IMR-90 (cell line): ENCODE measurements at regions not wholly inside any gene's neighbourhood (a gene's known extent, or its start where the extent isn't known, plus 50 kb on each side); places are given as distances from the start of the nearest gene placed in this dataset.

Experiments
- ATAC-seq: fragments of 200-7000 bp; cut with Tn5 transposase; 2 replicates; pipeline ENCODE4 v1.9.1; 2020; ENCODE audit warnings: low read depth, mild to moderate bottlenecking, moderate library complexity
- BruUV-seq: library from RNA; stranded (reverse); fragments of 400-500 nt; replicated peaks from 2 replicates; lab custom pipeline; 2021; lab: Mats Ljungman, UMichigan
- CTCF ChIA-PET: fragments of 300-600 bp; formaldehyde crosslinking; extraction: SDS; loops from one replicate; lab custom pipeline; 2021; ENCODE audit warnings: antibody characterized with exemption; lab: Yijun Ruan, JAX
- POLR2A ChIA-PET: fragments of 300-600 bp; sonication (Branson Sonifier 250); formaldehyde crosslinking; loops from one replicate; lab custom pipeline; 2022; ENCODE audit warnings: antibody characterized with exemption; ENCODE audit not compliant: unreplicated experiment; lab: Charles Lee
- DNase-seq: peaks from one replicate; pipeline ENCODE4 v3.0.0; 2013
- H2AFZ ChIP-seq: replicated peaks from 2 replicates; pipeline ENCODE3; 2013; ENCODE audit warnings: low read length, mild to moderate bottlenecking; ENCODE audit not compliant: poor library complexity
- H2AK5ac ChIP-seq: 2 replicates; pipeline ENCODE4 v1.6.1; 2013; ENCODE audit warnings: low read depth, low read length, inconsistent platforms
- H2AK9ac ChIP-seq: replicated peaks from 2 replicates; pipeline ENCODE3; 2013; ENCODE audit warnings: mild to moderate bottlenecking, low read depth, low read length, moderate library complexity; ENCODE audit not compliant: poor library complexity
- H2BK120ac ChIP-seq: 2 replicates; pipeline ENCODE4 v1.6.1; 2013; ENCODE audit warnings: low read depth, low read length, inconsistent platforms
- H2BK15ac ChIP-seq: 3 replicates; pipeline ENCODE4 v1.6.1; 2013; ENCODE audit warnings: low read depth, low read length, inconsistent platforms
- H2BK20ac ChIP-seq: 2 replicates; pipeline ENCODE4 v1.6.1; 2013; ENCODE audit warnings: low read depth, mild to moderate bottlenecking, inconsistent platforms, low read length, moderate library complexity
- H2BK5ac ChIP-seq: 2 replicates; pipeline ENCODE4 v1.6.1; 2013; ENCODE audit warnings: mild to moderate bottlenecking, low read depth, low read length, inconsistent platforms; ENCODE audit not compliant: poor library complexity, severe bottlenecking
- H3K14ac ChIP-seq: replicated peaks from 2 replicates; pipeline ENCODE4 v1.6.1; 2013; ENCODE audit warnings: low read depth, low read length, inconsistent platforms
- H3K18ac ChIP-seq: 2 replicates; pipeline ENCODE4 v1.6.1; 2013; ENCODE audit warnings: low read depth, low read length, control low read depth
- H3K23ac ChIP-seq: 2 replicates; pipeline ENCODE4 v1.6.1; 2013; ENCODE audit warnings: low read depth, low read length, inconsistent platforms
- H3K27ac ChIP-seq: 2 replicates; pipeline ENCODE4 v1.5.1; 2013; ENCODE audit warnings: mild to moderate bottlenecking, control low read depth, low read length; ENCODE audit not compliant: insufficient read depth
- H3K27me3 ChIP-seq: 2 replicates; pipeline ENCODE4 v1.6.1; 2013; ENCODE audit warnings: low read length; ENCODE audit not compliant: control insufficient read depth, insufficient read depth
- H3K36me3 ChIP-seq: 2 replicates; pipeline ENCODE4 v1.6.1; 2013; ENCODE audit warnings: low read length, mixed read lengths; ENCODE audit not compliant: control insufficient read depth, insufficient read depth
- H3K4ac ChIP-seq: 2 replicates; pipeline ENCODE4 v1.6.1; 2013; ENCODE audit warnings: low read depth, low read length, inconsistent platforms
- H3K4me1 ChIP-seq: 2 replicates; pipeline ENCODE4 v1.6.1; 2013; ENCODE audit warnings: low read length, mixed read lengths; ENCODE audit not compliant: control insufficient read depth, insufficient read depth
- H3K4me2 ChIP-seq: 2 replicates; pipeline ENCODE4 v1.6.1; 2013; ENCODE audit warnings: low read depth, mild to moderate bottlenecking, control low read depth, low read length, moderate library complexity
- H3K4me3 ChIP-seq: 2 replicates; pipeline ENCODE4 v1.5.1; 2013; ENCODE audit warnings: low read depth, mild to moderate bottlenecking, control low read depth, low read length, moderate library complexity; ENCODE audit not compliant: insufficient read depth
- H3K56ac ChIP-seq: 2 replicates; pipeline ENCODE4 v1.6.1; 2013; ENCODE audit warnings: low read length, inconsistent platforms; ENCODE audit not compliant: insufficient read depth; ENCODE audit errors: extremely low read depth
- H3K79me1 ChIP-seq, 2 experiments: 2 replicates each; pipeline ENCODE4 v1.6.1; 2013; ENCODE audit warnings: low read length in 2 of 2, inconsistent platforms in 1 of 2, low read depth in 1 of 2
- H3K9ac ChIP-seq: 2 replicates; pipeline ENCODE4 v1.6.1; 2013; ENCODE audit warnings: low read depth, low read length, control low read depth
- H3K9me1 ChIP-seq: 2 replicates; pipeline ENCODE4 v1.6.1; 2013; ENCODE audit warnings: low read length, inconsistent platforms; ENCODE audit not compliant: insufficient read depth
- H3K9me3 ChIP-seq: 2 replicates; pipeline ENCODE4 v1.6.1; 2013; ENCODE audit warnings: low read length; ENCODE audit not compliant: control insufficient read depth, insufficient read depth
- H4K20me1 ChIP-seq: 2 replicates; pipeline ENCODE4 v1.6.1; 2013; ENCODE audit warnings: low read length, inconsistent platforms; ENCODE audit not compliant: insufficient read depth
- H4K5ac ChIP-seq: 2 replicates; pipeline ENCODE4 v1.6.1; 2013; ENCODE audit warnings: mild to moderate bottlenecking, low read depth, low read length, control low read depth
- H4K8ac ChIP-seq, 2 experiments: 2 replicates each; pipeline ENCODE4 v1.6.1; 2013; ENCODE audit warnings: low read depth in 2 of 2, low read length in 2 of 2, control low read depth in 1 of 2, inconsistent platforms in 1 of 2
- H4K91ac ChIP-seq: 2 replicates; pipeline ENCODE4 v1.6.1; 2013; ENCODE audit warnings: low read depth, low read length, inconsistent platforms; ENCODE audit not compliant: insufficient read depth
- BHLHE40 ChIP-seq: fragments of 150-350 bp; IDR thresholded peaks from 2 replicates; pipeline ENCODE4 v1.6.1; 2016; ENCODE audit warnings: mild to moderate bottlenecking, low read depth, low read length
- CEBPB ChIP-seq: IDR thresholded peaks from 2 replicates; pipeline ENCODE4 v1.6.1; 2012; ENCODE audit warnings: low read depth, low read length, improper control_type of control experiment
- CHD1 ChIP-seq: IDR thresholded peaks from 2 replicates; pipeline ENCODE4 v1.6.1; 2012; ENCODE audit warnings: low read depth, low read length, improper control_type of control experiment
- CTCF ChIP-seq: conservative IDR thresholded peaks from 2 replicates; pipeline ENCODE4 v1.5.1; 2012; ENCODE audit warnings: mild to moderate bottlenecking, low read depth, low read length, improper control_type of control experiment
- ELK1 ChIP-seq: fragments of 150-350 bp; IDR thresholded peaks from 2 replicates; pipeline ENCODE4 v1.6.1; 2016; ENCODE audit warnings: low read depth, mild to moderate bottlenecking, low read length, moderate library complexity, borderline replicate concordance
- FOS ChIP-seq: fragments of 150-350 bp; IDR thresholded peaks from 2 replicates; pipeline ENCODE4 v1.6.1; 2016; ENCODE audit warnings: low read depth, low read length
- MAFK ChIP-seq: IDR thresholded peaks from 2 replicates; pipeline ENCODE4 v1.6.1; 2012; ENCODE audit warnings: low read depth, low read length, improper control_type of control experiment
- MAZ ChIP-seq: IDR thresholded peaks from 2 replicates; pipeline ENCODE4 v1.6.1; 2012; ENCODE audit warnings: low read depth, mild to moderate bottlenecking, low read length, improper control_type of control experiment, moderate library complexity, borderline replicate concordance
- MXI1 ChIP-seq: IDR thresholded peaks from 2 replicates; pipeline ENCODE4 v1.6.1; 2012; ENCODE audit warnings: low read depth, mild to moderate bottlenecking, low read length, moderate library complexity, borderline replicate concordance
- NFE2L2 ChIP-seq: fragments of 150-350 bp; IDR thresholded peaks from 2 replicates; pipeline ENCODE4 v1.6.1; 2016; ENCODE audit warnings: low read depth, mild to moderate bottlenecking, low read length
- POLR2A ChIP-seq: IDR thresholded peaks from 2 replicates; pipeline ENCODE4 v1.6.1; 2012; ENCODE audit warnings: mild to moderate bottlenecking, low read depth, low read length
- RAD21 ChIP-seq: IDR thresholded peaks from 2 replicates; pipeline ENCODE4 v1.6.1; 2012; ENCODE audit warnings: low read length, improper control_type of control experiment
- RCOR1 ChIP-seq: IDR thresholded peaks from 2 replicates; pipeline ENCODE4 v1.6.1; 2012; ENCODE audit warnings: mild to moderate bottlenecking, low read length, improper control_type of control experiment; ENCODE audit not compliant: insufficient replicate concordance
- RFX5 ChIP-seq: IDR thresholded peaks from 2 replicates; pipeline ENCODE4 v1.8.0; 2012; ENCODE audit warnings: low read depth, mild to moderate bottlenecking, low read length, moderate library complexity
- SMC3 ChIP-seq: fragments of 150-350 bp; IDR thresholded peaks from 2 replicates; pipeline ENCODE4 v1.6.1; 2016; ENCODE audit warnings: low read depth, mild to moderate bottlenecking, antibody characterized with exemption, low read length, moderate library complexity
- USF2 ChIP-seq: fragments of 150-350 bp; IDR thresholded peaks from 2 replicates; pipeline ENCODE4 v1.6.1; 2017; ENCODE audit warnings: mild to moderate bottlenecking, antibody characterized with exemption, low read length, low read depth
- WGBS, 2 experiments: methylation state at CpG; one replicate each; pipeline versions ENCODE4 v1.1.5 to v1.1.7; 2013; ENCODE audit warnings: missing lambda C conversion rate in 2 of 2; ENCODE audit not compliant: insufficient read length in 1 of 2; ENCODE audit errors: extremely low coverage in 2 of 2; 5-methylcytosine and 5-hydroxymethylcytosine counted together
- dilution Hi-C: fragments of 300-500 bp; cut with HindIII; formaldehyde crosslinking; loops from one replicate; pipeline ENCODE4 v1.14.3; 2018; ENCODE audit warnings: low sequenced_read_pairs; ENCODE audit not compliant: unreplicated experiment
- in situ Hi-C: fragments of 300-500 bp; cut with MboI; formaldehyde crosslinking; loops from 3 replicates; pipeline ENCODE4 v1.14.3; 2019; ENCODE audit warnings: low sequenced_read_pairs, inconsistent platforms, mixed read lengths
- intact Hi-C: fragments of 100-400 bp; cut with micrococcal nuclease; formaldehyde crosslinking; loops from 2 replicates; pipeline ENCODE4 v1.10.0; 2022

GRCh38 chr15:79700951-79701480 is 195.8 kb downstream of the MTHFS start:
- Histone ChIP-seq H4K8ac (no peak overlapping the region), H2BK5ac (no peak overlapping the region), H3K9me1 (no peaks in the 10 kb centered on the region), H3K36me3 (no peaks in the 10 kb centered on the region), H4K5ac (no peak overlapping the region), H2BK120ac (no peak overlapping the region), H3K56ac (no peak overlapping the region), H2AFZ (no peak overlapping the region), H3K4me3 (no peak overlapping the region), H4K91ac (no peak overlapping the region), H3K18ac (no peak overlapping the region), H2BK15ac (no peak overlapping the region), H3K23ac (no peak overlapping the region), H4K20me1 (no peaks in the 10 kb centered on the region), H3K79me1 (no peaks in the 10 kb centered on the region), H3K9ac (no peak overlapping the region), H3K9me3 (no peaks in the 10 kb centered on the region), H2AK9ac (no peak overlapping the region), H2AK5ac (no peak overlapping the region), H3K4me2 (no peak overlapping the region), H3K14ac (no peak overlapping the region), H3K27me3 (peaks cover 6% of the 10 kb centered on the region), H3K27ac (no peak overlapping the region), H3K4me1 (no peaks in the 10 kb centered on the region), H2BK20ac (no peak overlapping the region), H3K4ac (no peak overlapping the region)
- ATAC-seq = no peak
- intact Hi-C loops (no loop called here), dilution Hi-C loops (no loop called here), in situ Hi-C loops (no loop called here)
- TF ChIP-seq MAFK (no peak), USF2 (no peak), SMC3 (no peak), MAZ (no peak), RFX5 (no peak), POLR2A (no peak), FOS (no peak), CHD1 (no peak), CTCF (no peak), NFE2L2 (no peak), RCOR1 (no peak), ELK1 (no peak), RAD21 (no peak), MXI1 (no peak), CEBPB (no peak), BHLHE40 (no peak)
- no CpG with 5 or more reads among the region's 4 CpGs for WGBS, 2 experiments
- DNase-seq = no peak
- CTCF ChIA-PET = interaction anchor here (0.6 kb wide), 1 partner anchor 391 kb away, joined by 3 read pairs; no protein-coding TSS in a partner anchor
- no TSS peak for BruUV-seq
- POLR2A ChIA-PET = no interaction called here
